Fibroblast of villous mesenchyme (primary cell): ENCODE measurements at regions not wholly inside any gene's neighbourhood (a gene's known extent, or its start where the extent isn't known, plus 50 kb on each side); places are given as distances from the start of the nearest gene placed in this dataset.
"Not testable (repeated sequence)": the region's sequence is repeated elsewhere in the genome, so short reads cannot be mapped to it uniquely, and the experiment has no call there.

Experiments used
- DNase-seq: peaks from one replicate; pipeline ENCODE4 v3.0.0-alpha.2; 2010; ENCODE audit warnings: low read depth
- H3K4me3 ChIP-seq: 2 replicates; pipeline ENCODE4 v1.5.1; 2011; ENCODE audit warnings: low read depth, mild to moderate bottlenecking, low read length
- CTCF ChIP-seq: IDR thresholded peaks from 2 replicates; pipeline ENCODE4 v1.5.1; 2012; ENCODE audit warnings: low read depth, mild to moderate bottlenecking, low read length; ENCODE audit not compliant: insufficient read depth

GRCh38 chr9:29183971-29184370 lies 1610.7 kb upstream of the C9orf72 start:
- no peak overlapping the region for H3K4me3 ChIP-seq
- DNase-seq: peak; percentile 42
- TF ChIP-seq CTCF: no peak

GRCh38 chr9:29188771-29189170 lies 1615.5 kb upstream of the C9orf72 start:
- DNase-seq, H3K4me3 ChIP-seq: not testable (repeated sequence)

- not testable (repeated sequence) for H3K4me3 ChIP-seq, DNase-seq
These were observed 1615.9 kb upstream of the C9orf72 start for GRCh38 chr9:29189221-29189620.

GRCh38 chr9:29198861-29199260 lies 1625.6 kb upstream of the C9orf72 start:
- DNase-seq: no peak
- TF ChIP-seq CTCF: no peak
- no peak overlapping the region for H3K4me3 ChIP-seq

GRCh38 chr9:29199975-29200374 lies 1626.7 kb upstream of the C9orf72 start:
- no peak overlapping the region for H3K4me3 ChIP-seq
- DNase-seq: no peak
- no peak for TF ChIP-seq CTCF

- TF ChIP-seq CTCF: no peak
- no peak overlapping the region for H3K4me3 ChIP-seq
- DNase-seq: no peak
These were observed 1627.4 kb upstream of the C9orf72 start for GRCh38 chr9:29200650-29201049.

- TF ChIP-seq CTCF: no peak
- no peak overlapping the region for H3K4me3 ChIP-seq
- DNase-seq: peak; percentile 65
These were observed 1630.1 kb upstream of the C9orf72 start for GRCh38 chr9:29203244-29203930.

- no peak overlapping the region for H3K4me3 ChIP-seq
- no peak for DNase-seq
- TF ChIP-seq CTCF: peak; percentile 17
These were observed 1635.4 kb upstream of the C9orf72 start for GRCh38 chr9:29208670-29209069.
